COR-L47 (cell line): ENCODE measurements at regions not wholly inside any gene's neighbourhood (a gene's known extent, or its start where the extent isn't known, plus 50 kb on each side); places are given as distances from the start of the nearest gene placed in this dataset.
"Not testable (repeated sequence)": the region's sequence is repeated elsewhere in the genome, so short reads cannot be mapped to it uniquely, and the experiment has no call there.

Experiments used
- DNase-seq: peaks from one replicate; lab custom pipeline; 2025; lab: John Stamatoyannopoulos, UW

GRCh38 chr6:97456070-97456469 lies 173.1 kb upstream of the MMS22L start:
- DNase-seq, result no peak

- no peak for DNase-seq
Observed at GRCh38 chr6:97459535-97459934, 176.5 kb upstream of the MMS22L start.

- no peak for DNase-seq
Observed at GRCh38 chr6:97459986-97460385, 177.0 kb upstream of the MMS22L start.

- DNase-seq, result no peak
Observed at GRCh38 chr6:97460394-97461080, 177.5 kb upstream of the MMS22L start.

- no peak for DNase-seq
Observed at GRCh38 chr6:97461218-97461617, 178.2 kb upstream of the MMS22L start.

GRCh38 chr6:97462031-97462430 lies 179.0 kb upstream of the MMS22L start:
- DNase-seq, result no peak

GRCh38 chr6:97462938-97463598 lies 180.1 kb upstream of the MMS22L start:
- DNase-seq, result peak; percentile 40

GRCh38 chr6:97465877-97466561 lies 183.0 kb upstream of the MMS22L start:
- DNase-seq, result no peak

GRCh38 chr6:97468981-97469380 lies 186.0 kb upstream of the MMS22L start:
- DNase-seq, result no peak

- no peak for DNase-seq
Observed at GRCh38 chr6:97469451-97469850, 186.4 kb upstream of the MMS22L start.

- no peak for DNase-seq
Observed at GRCh38 chr6:97470322-97470721, 187.3 kb upstream of the MMS22L start.

GRCh38 chr6:97473979-97474378 lies 191.0 kb upstream of the MMS22L start:
- no peak for DNase-seq

GRCh38 chr6:97497713-97498331 lies 214.8 kb upstream of the MMS22L start:
- DNase-seq, result peak; percentile 69

- no peak for DNase-seq
Observed at GRCh38 chr6:97501853-97502252, 218.8 kb upstream of the MMS22L start.

GRCh38 chr6:97508646-97509045 lies 225.6 kb upstream of the MMS22L start:
- DNase-seq, result no peak

- not testable (repeated sequence) for DNase-seq
Observed at GRCh38 chr6:97513260-97513659, 230.2 kb upstream of the MMS22L start.

GRCh38 chr6:97524811-97525210 lies 241.8 kb upstream of the MMS22L start:
- peak; percentile 73 for DNase-seq

GRCh38 chr6:97535800-97536199 lies 252.8 kb upstream of the MMS22L start:
- DNase-seq, result no peak

- no peak for DNase-seq
Observed at GRCh38 chr6:97548354-97548753, 265.3 kb upstream of the MMS22L start.

GRCh38 chr6:97557355-97557754 lies 274.3 kb upstream of the MMS22L start:
- no peak for DNase-seq

GRCh38 chr6:97563529-97563928 lies 280.5 kb upstream of the MMS22L start:
- no peak for DNase-seq

- no peak for DNase-seq
Observed at GRCh38 chr6:97572943-97573342, 289.9 kb upstream of the MMS22L start.

GRCh38 chr6:97586344-97586743 lies 303.3 kb upstream of the MMS22L start:
- peak; percentile 0 for DNase-seq
